Kidney capillary endothelial cell (primary cell): ENCODE measurements at regions not wholly inside any gene's neighbourhood (a gene's known extent, or its start where the extent isn't known, plus 50 kb on each side); places are given as distances from the start of the nearest gene placed in this dataset.

Source experiments
- DNase-seq: peaks from one replicate; pipeline ENCODE4 v3.0.0-alpha.2; 2018; ENCODE audit warnings: low spot score

DNA sequence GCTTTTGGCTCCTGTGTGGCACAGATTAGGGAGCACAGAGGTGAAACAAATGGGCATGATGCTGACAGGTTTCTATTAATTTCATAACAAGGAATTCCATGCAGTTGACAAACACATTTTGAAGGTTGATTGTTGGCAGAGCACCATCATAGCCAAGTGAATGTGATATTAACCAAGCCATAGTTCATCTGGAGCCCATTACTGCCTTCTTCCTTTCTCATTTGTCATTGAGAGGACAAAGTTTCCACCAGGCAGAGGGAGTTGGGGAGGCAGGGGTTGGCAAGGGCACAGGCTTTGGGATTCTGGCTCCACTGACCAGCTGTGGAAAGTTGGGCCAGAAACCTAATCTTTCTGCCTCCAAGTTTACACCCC is 325.2 kb downstream of the MFSD1 start:
- DNase-seq, result no peak

- no peak for DNase-seq
These were observed 326.8 kb downstream of the MFSD1 start for GRCh38 chr3:159128628-159129027.

- no peak for DNase-seq
These were observed 328.3 kb downstream of the MFSD1 start for GRCh38 chr3:159130108-159130507.

GRCh38 chr3:159131376-159131775 is 329.5 kb downstream of the MFSD1 start:
- DNase-seq, result no peak

DNA sequence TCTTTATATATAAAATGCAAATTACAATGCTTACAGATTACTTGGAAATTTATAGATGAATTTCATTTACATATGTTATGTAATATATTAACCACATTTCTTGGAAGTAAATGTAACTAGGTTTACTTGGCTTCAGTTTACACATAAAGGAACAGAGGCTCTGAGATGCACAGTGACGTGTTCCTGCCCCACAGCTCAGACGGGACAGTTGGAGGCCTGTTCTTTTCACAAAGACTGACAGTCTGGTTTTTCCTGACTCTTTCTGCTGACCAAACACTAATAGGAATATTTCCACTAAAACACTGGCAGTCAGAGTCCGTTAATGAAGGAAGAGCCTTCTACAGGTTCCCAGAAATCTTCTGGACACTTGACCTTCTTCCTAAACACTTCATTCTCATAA is 336.1 kb downstream of the MFSD1 start:
- DNase-seq, result no peak

GRCh38 chr3:159139326-159139725 is 337.5 kb downstream of the MFSD1 start:
- no peak for DNase-seq

DNA sequence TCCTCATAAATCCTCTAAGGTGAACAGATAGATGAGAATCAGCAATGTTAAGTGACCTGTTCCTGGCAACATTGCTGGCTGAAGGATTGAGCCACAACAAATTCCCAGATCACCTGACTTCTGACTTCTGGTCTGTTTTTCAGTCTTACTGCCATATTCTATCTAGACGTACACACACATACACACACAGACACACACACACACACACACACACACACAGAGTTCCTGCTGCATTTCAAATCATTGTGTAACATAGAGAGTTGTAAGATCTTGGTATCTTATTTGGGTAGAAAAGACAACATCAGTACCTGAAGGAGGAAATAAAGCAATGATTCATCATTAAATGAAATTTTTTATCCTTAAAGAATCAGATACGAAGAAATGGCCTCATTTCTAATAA is 342.6 kb downstream of the MFSD1 start:
- no peak for DNase-seq

DNA sequence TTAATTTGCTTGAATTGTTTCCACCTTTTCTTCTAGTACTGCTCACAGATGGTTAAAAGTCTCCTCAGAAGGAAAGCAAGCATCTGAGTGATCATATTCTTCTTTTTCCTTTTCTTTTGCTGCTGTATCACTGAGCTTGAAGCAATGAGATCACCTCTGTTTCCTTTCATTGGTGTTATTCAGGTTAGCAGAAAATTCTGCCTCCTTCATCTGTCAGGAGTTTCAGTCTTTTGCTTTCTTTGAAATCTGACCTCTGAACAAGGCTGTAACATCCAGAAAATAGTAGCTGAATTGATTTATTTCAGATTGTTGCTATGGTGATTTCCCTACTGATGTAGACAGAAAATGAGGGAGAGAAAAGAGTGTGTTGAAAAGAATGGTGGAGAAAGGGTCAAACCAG is 343.0 kb downstream of the MFSD1 start:
- DNase-seq, result no peak

- no peak for DNase-seq
These were observed 344.5 kb downstream of the MFSD1 start for GRCh38 chr3:159146392-159146791.

GRCh38 chr3:159146856-159147435 is 345.1 kb downstream of the MFSD1 start:
- DNase-seq, result no peak

DNA sequence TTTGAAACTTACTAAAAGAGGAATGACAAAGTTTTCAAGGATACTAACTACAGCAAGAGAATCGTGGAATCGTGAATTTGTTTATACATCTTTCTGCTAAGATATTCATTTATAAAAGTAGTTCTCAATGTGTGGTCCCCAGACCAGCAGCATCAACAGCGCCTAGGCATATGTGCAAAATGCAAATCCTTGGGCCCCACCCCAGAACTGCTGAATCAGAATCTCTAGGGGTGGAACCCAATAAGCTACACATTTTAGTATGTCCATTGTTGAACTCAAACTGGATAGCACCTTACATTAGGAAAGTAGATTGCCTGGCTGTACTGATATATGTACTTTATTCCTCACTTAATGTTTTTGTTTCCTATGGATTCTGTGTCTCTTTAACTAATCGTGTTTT is 346.0 kb downstream of the MFSD1 start:
- no peak for DNase-seq

DNA sequence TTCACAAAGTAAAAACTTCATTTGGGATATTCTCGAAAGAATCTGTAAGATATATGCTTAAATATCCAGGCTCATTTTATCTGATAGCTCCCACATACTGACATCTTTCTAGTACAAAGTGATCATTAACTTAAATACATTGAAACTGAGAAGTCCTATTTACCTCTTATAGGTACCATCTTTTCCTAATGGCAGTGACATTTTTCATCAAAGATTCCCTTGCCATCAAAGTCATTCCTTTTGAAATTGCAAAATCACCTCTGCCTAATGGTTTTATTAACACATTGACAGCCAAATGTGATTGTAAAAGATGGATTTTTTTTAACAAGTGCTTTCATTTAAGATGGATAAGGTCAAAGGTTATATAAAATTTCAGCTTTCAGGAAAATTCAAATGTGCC is 346.6 kb downstream of the MFSD1 start:
- no peak for DNase-seq

- DNase-seq, result no peak
These were observed 347.3 kb downstream of the MFSD1 start for GRCh38 chr3:159149131-159149530.

GRCh38 chr3:159149633-159150032 is 347.8 kb downstream of the MFSD1 start:
- no peak for DNase-seq

- DNase-seq, result no peak
These were observed 348.3 kb downstream of the MFSD1 start for GRCh38 chr3:159150180-159150579.

DNA sequence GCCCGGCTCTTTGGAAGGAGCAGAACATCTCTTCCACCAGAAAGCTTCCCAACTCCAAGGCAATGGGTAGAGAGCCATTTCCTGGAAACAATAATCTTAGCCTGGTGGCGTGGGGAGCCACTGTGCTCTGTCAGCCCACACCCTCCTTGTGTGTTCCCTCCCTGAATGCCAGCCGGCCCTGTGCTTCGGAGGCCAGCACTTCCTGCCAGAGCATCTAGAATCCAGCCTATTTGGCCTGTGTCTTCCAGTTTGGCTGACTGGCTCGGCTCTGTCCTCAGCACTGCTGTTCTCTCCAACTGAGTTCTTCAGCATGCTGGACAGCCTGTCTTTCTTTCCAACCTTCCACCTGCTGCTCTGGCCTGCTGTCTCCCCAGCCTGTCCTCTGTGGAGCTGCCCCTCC is 349.3 kb downstream of the MFSD1 start:
- DNase-seq, result no peak

- DNase-seq, result no peak
These were observed 355.4 kb downstream of the MFSD1 start for GRCh38 chr3:159157275-159157674.

- DNase-seq, result peak; percentile 78
These were observed 356.4 kb downstream of the MFSD1 start for GRCh38 chr3:159158213-159158612.

- no peak for DNase-seq
These were observed 356.9 kb downstream of the MFSD1 start for GRCh38 chr3:159158801-159159200.

- DNase-seq, result no peak
These were observed 357.7 kb downstream of the MFSD1 start for GRCh38 chr3:159159546-159159945.

DNA sequence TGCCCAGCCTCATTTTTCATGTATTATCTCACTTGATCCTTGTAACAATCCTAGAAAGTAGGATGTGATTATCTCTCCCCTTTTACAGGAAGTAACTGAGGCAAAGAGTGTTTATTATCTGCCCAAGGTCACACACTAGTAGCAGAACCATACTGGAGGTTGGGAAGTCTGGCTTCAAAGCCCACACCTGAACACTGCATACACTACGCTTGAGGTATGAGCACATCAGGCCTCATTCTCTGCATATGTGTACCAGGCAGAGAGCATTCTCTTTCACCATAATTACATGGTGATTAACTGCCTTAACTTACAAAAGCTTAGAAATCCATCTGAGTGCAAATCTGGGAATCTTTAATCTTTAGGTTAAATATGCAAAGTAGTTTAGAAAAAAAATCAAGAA is 361.8 kb downstream of the MFSD1 start:
- no peak for DNase-seq

DNA sequence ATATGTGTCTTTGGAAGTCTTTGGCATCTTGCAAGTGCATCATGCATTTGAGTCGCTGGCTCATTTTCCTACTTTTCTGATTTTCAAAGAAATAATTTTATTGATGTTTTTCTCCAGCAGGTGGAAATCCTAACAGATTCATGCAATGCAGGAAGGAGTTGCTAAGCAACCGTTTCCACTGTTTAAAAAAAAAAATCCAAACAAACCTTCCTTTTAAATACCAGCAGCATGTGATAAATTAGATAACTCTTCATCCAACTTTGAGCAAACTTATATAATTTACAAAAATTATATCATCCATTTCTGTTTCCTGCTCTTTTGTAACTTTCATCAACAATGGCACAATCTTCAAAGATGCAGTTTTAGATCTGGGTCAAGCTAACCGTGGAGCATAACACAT is 364.1 kb downstream of the MFSD1 start:
- DNase-seq, result no peak

- no peak for DNase-seq
These were observed 365.2 kb downstream of the MFSD1 start for GRCh38 chr3:159166899-159167586.

DNA sequence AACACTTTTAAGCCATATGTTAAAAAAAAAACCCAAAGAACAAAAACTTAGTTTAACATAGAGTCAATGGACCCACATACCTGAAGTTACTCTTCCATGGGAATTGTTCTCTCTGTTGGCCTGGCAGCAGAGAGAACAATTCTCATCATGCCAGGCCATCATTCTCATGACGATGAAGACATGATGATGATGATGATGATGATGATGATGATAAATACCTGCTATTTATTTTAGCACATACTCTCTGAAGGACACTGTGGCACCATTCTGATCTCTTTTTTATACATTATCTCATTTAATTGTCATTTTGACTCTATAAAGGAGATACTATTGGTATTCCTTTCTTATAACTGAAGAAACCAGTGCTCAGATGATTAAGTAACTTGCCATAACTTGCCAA is 366.9 kb downstream of the MFSD1 start:
- no peak for DNase-seq
